ENCODE measurements at regions not wholly inside any gene's neighbourhood (a gene's known extent, or its start where the extent isn't known, plus 50 kb on each side); places are given as distances from the start of the nearest gene placed in this dataset.

DNA sequence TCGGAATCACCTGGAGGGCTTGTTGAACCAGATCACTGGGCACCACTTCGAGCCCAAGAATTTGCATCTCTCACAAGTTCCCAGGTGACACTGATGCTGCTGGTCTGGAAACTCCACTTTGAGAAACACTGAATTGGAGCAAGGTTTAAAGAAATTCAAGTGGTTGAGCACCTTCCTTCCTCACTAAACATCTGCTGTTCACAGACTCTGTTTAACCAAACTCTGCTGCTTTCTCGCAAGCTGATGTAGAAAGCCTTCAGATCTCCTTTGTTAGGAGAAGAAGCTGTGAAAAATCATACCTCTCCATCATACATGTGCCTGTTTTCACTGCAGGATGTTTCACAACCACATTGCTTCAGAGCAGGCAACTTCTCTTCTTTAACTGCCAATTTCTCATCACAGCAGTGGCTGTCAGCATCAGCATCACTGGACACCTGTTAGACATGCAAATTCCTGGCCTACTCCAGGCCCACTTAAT, 87.5 kb upstream of the TOP1 start:
- DNase-seq (ENCODE audit: low read depth): no peak
- TF ChIP-seq CTCF (conservative IDR thresholded peaks at IDR 0.05; ENCODE audit: low read length): no peak
- no peak overlapping the region for H3K4me3 ChIP-seq (ENCODE audit: low read length)

DNA sequence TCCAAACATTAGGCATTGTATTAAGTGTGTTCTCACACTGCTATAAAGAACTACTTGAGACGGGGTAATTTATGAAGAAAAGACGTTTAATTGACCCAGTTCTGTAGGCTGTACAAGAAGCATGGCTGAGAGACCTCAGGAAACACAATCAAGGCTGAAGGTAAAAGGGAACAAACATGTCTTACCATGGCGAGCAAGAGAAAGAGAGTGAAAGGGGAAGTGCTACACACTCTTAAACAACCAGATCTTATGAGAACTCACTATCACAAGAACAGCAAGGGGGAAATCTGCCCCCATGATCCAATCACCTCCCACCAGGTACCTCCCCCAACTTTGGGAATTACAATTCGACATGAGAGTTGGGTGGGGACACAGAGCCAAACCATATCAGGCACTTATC, 86.6 kb upstream of the TOP1 start:
- TF ChIP-seq CTCF (conservative IDR thresholded peaks at IDR 0.05; ENCODE audit: low read length): no peak
- no peak overlapping the region for H3K4me3 ChIP-seq (ENCODE audit: low read length)
- DNase-seq (ENCODE audit: low read depth): no peak

GRCh38 chr20:40942775-40943174, 85.8 kb upstream of the TOP1 start:
- no peak overlapping the region for H3K4me3 ChIP-seq (ENCODE audit: low read length)
- DNase-seq (ENCODE audit: low read depth): no peak
- no peak for TF ChIP-seq CTCF (conservative IDR thresholded peaks at IDR 0.05; ENCODE audit: low read length)

- H3K4me3 ChIP-seq (ENCODE audit: low read length): no peak overlapping the region
- DNase-seq (ENCODE audit: low read depth): no peak
- no peak for TF ChIP-seq CTCF (conservative IDR thresholded peaks at IDR 0.05; ENCODE audit: low read length)
These were observed 85.0 kb upstream of the TOP1 start for GRCh38 chr20:40943591-40943990.

GRCh38 chr20:40945189-40945588, 83.4 kb upstream of the TOP1 start:
- TF ChIP-seq CTCF (conservative IDR thresholded peaks at IDR 0.05; ENCODE audit: low read length): no peak
- no peak for DNase-seq (ENCODE audit: low read depth)

GRCh38 chr20:40945754-40946450, 82.7 kb upstream of the TOP1 start:
- peak; percentile 43 for DNase-seq (ENCODE audit: low read depth)
- TF ChIP-seq CTCF (conservative IDR thresholded peaks at IDR 0.05; ENCODE audit: low read length): peak; percentile 67

More at GRCh38 chr20:40945189-40945588, 83.4 kb upstream of the TOP1 start:
- no peak overlapping the region for H3K4me3 ChIP-seq (ENCODE audit: low read length)

GRCh38 chr20:40946451-40946850, 82.2 kb upstream of the TOP1 start:
- no peak for TF ChIP-seq CTCF (conservative IDR thresholded peaks at IDR 0.05; ENCODE audit: low read length)
- DNase-seq (ENCODE audit: low read depth): no peak
- H3K4me3 ChIP-seq (ENCODE audit: low read length): no peak overlapping the region

More at GRCh38 chr20:40945754-40946450, 82.7 kb upstream of the TOP1 start:
- H3K4me3 ChIP-seq (ENCODE audit: low read length): no peak overlapping the region

Data from AG10803 (cell line).